IPS-18c (cell line): ENCODE measurements at regions not wholly inside any gene's neighbourhood (a gene's known extent, or its start where the extent isn't known, plus 50 kb on each side); places are given as distances from the start of the nearest gene placed in this dataset.
"Not testable (repeated sequence)": the region's sequence is repeated elsewhere in the genome, so short reads cannot be mapped to it uniquely, and the experiment has no call there.

Experiments
- H3K4me3 ChIP-seq: 2 replicates; pipeline ENCODE4 v1.7.0; 2013; ENCODE audit warnings: low read depth, mild to moderate bottlenecking, low read length, moderate library complexity; ENCODE audit not compliant: insufficient read depth
- H3K9me3 ChIP-seq: one replicate; pipeline ENCODE4 v1.6.1; 2013; ENCODE audit warnings: mild to moderate bottlenecking, low read length, moderate library complexity; ENCODE audit not compliant: control insufficient read depth, insufficient read depth

- Histone ChIP-seq H3K4me3 (no peak overlapping the region), H3K9me3 (no peaks in the 10 kb centered on the region)
These were observed 145.9 kb upstream of the EGR2 start for GRCh38 chr10:62961951-62962523.

GRCh38 chr10:62960416-62960815, 144.2 kb upstream of the EGR2 start:
- H3K9me3 ChIP-seq = no peaks in the 10 kb centered on the region
- H3K4me3 ChIP-seq = no peak overlapping the region

- no peak overlapping the region for H3K4me3 ChIP-seq
- no peaks in the 10 kb centered on the region for H3K9me3 ChIP-seq
These were observed 143.4 kb upstream of the EGR2 start for GRCh38 chr10:62959553-62959952.

- H3K4me3 ChIP-seq = no peak overlapping the region
- H3K9me3 ChIP-seq = no peaks in the 10 kb centered on the region
These were observed 142.8 kb upstream of the EGR2 start for GRCh38 chr10:62958980-62959379.

- Histone ChIP-seq H3K9me3 (peaks cover 8% of the 10 kb centered on the region), H3K4me3 (no peak overlapping the region)
These were observed 130.1 kb upstream of the EGR2 start for GRCh38 chr10:62946278-62946677.

GRCh38 chr10:62939698-62940097, 123.5 kb upstream of the EGR2 start:
- no peak overlapping the region for H3K4me3 ChIP-seq
- H3K9me3 ChIP-seq = no peaks in the 10 kb centered on the region

- Histone ChIP-seq H3K9me3 (no peaks in the 10 kb centered on the region), H3K4me3 (no peak overlapping the region)
These were observed 122.5 kb upstream of the EGR2 start for GRCh38 chr10:62938672-62939071.

- H3K4me3 ChIP-seq = no peak overlapping the region
- H3K9me3 ChIP-seq = no peaks in the 10 kb centered on the region
These were observed 121.5 kb upstream of the EGR2 start for GRCh38 chr10:62937674-62938073.

GRCh38 chr10:62935022-62935421, 118.9 kb upstream of the EGR2 start:
- no peaks in the 10 kb centered on the region for H3K9me3 ChIP-seq
- no peak overlapping the region for H3K4me3 ChIP-seq

- no peaks in the 10 kb centered on the region for H3K9me3 ChIP-seq
- H3K4me3 ChIP-seq = no peak overlapping the region
These were observed 118.1 kb upstream of the EGR2 start for GRCh38 chr10:62934258-62934657.

GRCh38 chr10:62928763-62929162, 112.6 kb upstream of the EGR2 start:
- H3K9me3 ChIP-seq, H3K4me3 ChIP-seq: not testable (repeated sequence)

GRCh38 chr10:62926407-62926806, 110.2 kb upstream of the EGR2 start:
- no peak overlapping the region for H3K4me3 ChIP-seq
- peaks cover 2% of the 10 kb centered on the region for H3K9me3 ChIP-seq

- H3K9me3 ChIP-seq = peaks cover 2% of the 10 kb centered on the region
- peak overlapping the region; percentile 45 for H3K4me3 ChIP-seq
These were observed 108.2 kb upstream of the EGR2 start for GRCh38 chr10:62924344-62924748.

GRCh38 chr10:62919776-62920175, 103.6 kb upstream of the EGR2 start:
- Histone ChIP-seq H3K9me3 (peaks cover 2% of the 10 kb centered on the region), H3K4me3 (no peak overlapping the region)

GRCh38 chr10:62917475-62918238, 101.5 kb upstream of the EGR2 start:
- Histone ChIP-seq H3K4me3 (no peak overlapping the region), H3K9me3 (peaks cover 2% of the 10 kb centered on the region)

GRCh38 chr10:62916141-62916603, 100.0 kb upstream of the EGR2 start:
- Histone ChIP-seq H3K4me3 (no peak overlapping the region), H3K9me3 (peaks cover 2% of the 10 kb centered on the region)

GRCh38 chr10:62915158-62915557, 99.0 kb upstream of the EGR2 start:
- Histone ChIP-seq H3K4me3 (no peak overlapping the region), H3K9me3 (peaks cover 2% of the 10 kb centered on the region)

GRCh38 chr10:62912086-62912485, 95.9 kb upstream of the EGR2 start:
- H3K4me3 ChIP-seq = no peak overlapping the region

More at GRCh38 chr10:62912086-62912485, 95.9 kb upstream of the EGR2 start:
- H3K9me3 ChIP-seq = peaks cover 2% of the 10 kb centered on the region
